Right atrium auricular region (tissue), 2 donors: ENCODE measurements at regions not wholly inside any gene's neighbourhood (a gene's known extent, or its start where the extent isn't known, plus 50 kb on each side); places are given as distances from the start of the nearest gene placed in this dataset.

ENCODE experiments used
- DNase-seq: peaks from one replicate; pipeline ENCODE4 v3.0.0-alpha.2; 2019; ENCODE audit warnings: low spot score
- H3K27ac ChIP-seq, 2 donors: fragments of 200-600 bp; sonication (generic); 1 replicate in 1 of 2; 2 replicates in 1 of 2; pipeline ENCODE4 v1.5.1; 2016 to 2019
- H3K27me3 ChIP-seq, 2 donors: fragments of 200-600 bp; sonication (generic); one replicate each; pipeline versions ENCODE4 v1.5.1 to v1.6.0; 2017 to 2019
- H3K36me3 ChIP-seq: fragments of 200-600 bp; sonication (generic); one replicate; pipeline ENCODE4 v1.5.1; 2016
- H3K4me1 ChIP-seq, 2 donors: fragments of 200-600 bp; sonication (generic); one replicate each; pipeline versions ENCODE4 v1.5.1 to v1.6.0; 2017 to 2019
- H3K4me3 ChIP-seq, 2 donors: fragments of 200-600 bp; sonication (generic); 1 replicate in 1 of 2; 2 replicates in 1 of 2; pipeline ENCODE4 v1.5.1; 2017 to 2019; ENCODE audit warnings: mild to moderate bottlenecking in 1 of 2, moderate library complexity in 1 of 2
- H3K9me3 ChIP-seq, 2 donors: fragments of 200-600 bp; sonication (generic); one replicate each; pipeline ENCODE4 v1.5.1; 2019
- CTCF ChIP-seq, 2 donors: fragments of 200-600 bp; sonication (generic); IDR thresholded peaks; one replicate each; pipeline ENCODE4 v1.5.1; 2019; ENCODE audit warnings: antibody characterized with exemption in 2 of 2

- Histone ChIP-seq H3K4me1 (peaks cover 0 to 8% of the 10 kb centered on the region in 2 donors), H3K9me3 (no peaks in the 10 kb centered on the region), H3K4me3 (no peak overlapping the region), H3K27ac (no peak overlapping the region), H3K27me3 (no peaks in the 10 kb centered on the region), H3K36me3 (no peaks in the 10 kb centered on the region)
- no peak for TF ChIP-seq CTCF (IDR thresholded peaks at IDR 0.05)
- DNase-seq, result no peak
Observed at GRCh38 chr2:64396551-64396950, 57.4 kb upstream of the LGALSL start.

GRCh38 chr2:64398516-64399129 lies 55.3 kb upstream of the LGALSL start:
- Histone ChIP-seq H3K27me3 (no peaks in the 10 kb centered on the region), H3K36me3 (no peaks in the 10 kb centered on the region), H3K27ac (no peak overlapping the region), H3K4me3 (no peak overlapping the region), H3K4me1 (peaks cover 0 to 22% of the 10 kb centered on the region in 2 donors), H3K9me3 (no peaks in the 10 kb centered on the region)
- TF ChIP-seq CTCF (IDR thresholded peaks at IDR 0.05), result no peak
- no peak for DNase-seq

- no peaks in the 10 kb centered on the region for H3K27me3 ChIP-seq
- no peak overlapping the region for H3K4me3 ChIP-seq
- H3K9me3 ChIP-seq, result no peaks in the 10 kb centered on the region
- H3K36me3 ChIP-seq, result no peaks in the 10 kb centered on the region
- H3K27ac ChIP-seq, result no peak overlapping the region
- TF ChIP-seq CTCF (IDR thresholded peaks at IDR 0.05), result no peak
- peaks cover 0 to 31% of the 10 kb centered on the region in 2 donors for H3K4me1 ChIP-seq
- DNase-seq, result no peak
Observed at GRCh38 chr2:64399521-64399920, 54.4 kb upstream of the LGALSL start.

- Histone ChIP-seq H3K27ac (no peak overlapping the region), H3K27me3 (no peaks in the 10 kb centered on the region), H3K36me3 (no peaks in the 10 kb centered on the region), H3K4me1 (peaks cover 0 to 38% of the 10 kb centered on the region in 2 donors), H3K9me3 (no peaks in the 10 kb centered on the region), H3K4me3 (no peak overlapping the region)
- no peak for DNase-seq
- no peak for TF ChIP-seq CTCF (IDR thresholded peaks at IDR 0.05)
Observed at GRCh38 chr2:64400105-64400728, 53.7 kb upstream of the LGALSL start.

GRCh38 chr2:64400733-64401528 lies 53.0 kb upstream of the LGALSL start:
- H3K27ac ChIP-seq, result no peak overlapping the region
- no peak for DNase-seq
- H3K4me3 ChIP-seq, result no peak overlapping the region
- TF ChIP-seq CTCF (IDR thresholded peaks at IDR 0.05), result no peak
- H3K27me3 ChIP-seq, result no peaks in the 10 kb centered on the region
- peaks cover 0 to 45% of the 10 kb centered on the region in 2 donors for H3K4me1 ChIP-seq
- no peaks in the 10 kb centered on the region for H3K36me3 ChIP-seq
- H3K9me3 ChIP-seq, result no peaks in the 10 kb centered on the region
